DMS53 treated with DMSO at 0.1 percent for 48 hours (cell line): ENCODE measurements at regions not wholly inside any gene's neighbourhood (a gene's known extent, or its start where the extent isn't known, plus 50 kb on each side); places are given as distances from the start of the nearest gene placed in this dataset.
"Not testable (repeated sequence)": the region's sequence is repeated elsewhere in the genome, so short reads cannot be mapped to it uniquely, and the experiment has no call there.

Experiments
- DNase-seq: peaks from one replicate; lab custom pipeline; 2025; ENCODE audit not compliant: unreplicated experiment; lab: John Stamatoyannopoulos, UW

DNA sequence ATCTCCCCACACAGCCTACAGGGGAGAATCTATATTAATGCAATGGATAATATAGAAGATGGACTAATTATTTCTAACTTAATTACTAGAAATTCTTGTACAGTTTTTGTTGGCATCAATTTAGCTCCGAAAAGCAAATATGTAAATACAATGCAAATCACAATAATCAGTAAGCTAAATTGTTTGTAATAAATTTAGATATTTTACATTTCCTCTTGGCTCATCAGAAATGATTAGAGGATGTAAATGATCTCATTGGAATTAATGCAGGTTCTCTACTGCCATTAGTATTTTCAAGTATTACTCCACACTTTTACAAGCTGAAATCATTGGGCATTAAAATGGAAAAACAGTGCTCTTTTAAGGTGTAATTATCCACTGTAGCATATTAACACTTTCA, 741.8 kb upstream of the MIR17HG start:
- DNase-seq, result no peak

DNA sequence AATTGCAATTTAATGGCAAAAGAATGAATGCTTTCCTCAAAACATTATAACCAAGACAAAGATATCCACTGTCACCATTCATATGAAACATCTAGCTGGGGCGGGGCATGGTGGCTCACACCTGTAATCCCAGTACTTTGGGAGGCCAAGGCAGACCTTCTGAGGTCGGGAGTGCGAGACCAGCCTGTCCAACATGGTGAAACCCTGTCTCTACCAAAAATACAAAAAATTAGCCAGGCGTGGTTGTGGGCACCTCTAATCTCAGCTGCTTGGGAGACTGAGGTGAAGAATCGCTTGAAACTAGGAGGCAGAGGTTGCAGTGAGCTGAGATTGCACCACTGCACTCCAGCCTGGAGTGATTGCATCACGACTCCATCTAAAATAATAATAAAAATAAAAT, 740.6 kb upstream of the MIR17HG start:
- not testable (repeated sequence) for DNase-seq

DNA sequence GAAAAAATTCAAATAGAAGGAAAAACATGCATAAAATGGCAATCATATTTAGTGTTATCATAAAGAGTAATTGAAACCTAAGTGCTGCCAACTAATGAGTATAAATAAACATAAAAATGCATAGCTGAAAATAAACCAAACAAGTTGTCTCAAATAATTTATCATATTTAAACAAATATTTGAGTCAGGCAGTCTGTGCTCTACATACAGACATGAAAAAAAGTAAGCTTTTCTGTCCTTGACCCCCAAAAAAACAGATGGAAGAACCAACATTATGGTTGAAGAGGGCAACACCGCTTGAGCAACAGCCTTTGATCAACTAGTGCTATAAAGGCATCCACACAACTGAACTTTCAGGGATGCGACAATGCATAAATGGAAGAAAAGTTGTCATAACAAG, 735.1 kb upstream of the MIR17HG start:
- no peak for DNase-seq

DNA sequence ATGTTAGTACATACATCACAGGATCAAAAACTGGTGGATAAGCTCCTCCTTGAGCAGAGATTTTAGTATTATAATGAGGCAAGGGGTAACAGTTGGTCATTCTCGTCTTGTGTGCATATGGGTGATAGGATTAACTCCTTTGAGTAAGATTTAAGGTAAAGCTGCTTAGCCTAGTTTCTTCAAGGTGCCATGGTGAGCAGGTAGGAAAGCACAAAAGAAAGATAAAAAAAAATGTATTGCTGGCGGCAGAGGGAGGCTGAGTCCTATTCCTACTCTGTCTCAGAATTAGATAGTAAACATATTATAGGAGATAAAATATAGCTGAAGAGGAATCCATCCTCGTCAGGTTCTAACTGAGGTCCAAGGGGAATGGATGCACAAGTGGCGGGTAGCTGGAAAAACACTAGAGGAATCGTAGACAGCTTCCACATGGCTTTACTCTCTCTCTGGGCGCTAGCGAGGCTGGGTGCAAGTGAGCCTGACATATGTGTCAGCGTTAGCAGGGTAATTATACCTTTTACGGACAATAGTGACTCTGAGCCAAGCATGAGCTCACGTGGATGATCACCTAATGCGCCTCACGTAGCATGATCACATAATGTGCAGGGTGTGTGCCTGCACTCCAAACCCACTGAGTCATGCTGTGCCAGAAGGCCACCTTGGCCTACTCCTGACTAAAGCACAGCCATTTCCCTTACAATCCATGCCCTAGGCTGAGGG, 734.3 kb upstream of the MIR17HG start:
- DNase-seq, result no peak

DNA sequence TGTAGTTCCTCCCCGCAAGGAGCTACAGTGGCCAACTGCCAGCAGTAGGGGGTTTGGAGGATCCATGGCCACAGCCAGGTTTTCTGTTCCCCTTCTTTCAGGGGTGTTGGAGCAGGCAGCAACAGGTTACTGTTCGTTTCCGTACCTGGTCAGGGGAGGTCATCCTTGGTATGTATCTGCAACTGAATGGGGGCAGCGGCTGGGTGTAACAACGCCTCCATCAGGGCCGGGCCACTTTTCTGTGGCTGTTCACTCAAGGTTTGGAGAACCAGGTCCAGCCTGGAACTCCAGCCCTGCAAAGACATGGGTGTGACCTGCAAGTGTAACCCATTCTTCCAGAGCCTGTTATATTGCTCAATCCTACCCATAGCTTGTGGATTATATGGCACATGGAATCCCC, 732.3 kb upstream of the MIR17HG start:
- DNase-seq, result no peak

DNA sequence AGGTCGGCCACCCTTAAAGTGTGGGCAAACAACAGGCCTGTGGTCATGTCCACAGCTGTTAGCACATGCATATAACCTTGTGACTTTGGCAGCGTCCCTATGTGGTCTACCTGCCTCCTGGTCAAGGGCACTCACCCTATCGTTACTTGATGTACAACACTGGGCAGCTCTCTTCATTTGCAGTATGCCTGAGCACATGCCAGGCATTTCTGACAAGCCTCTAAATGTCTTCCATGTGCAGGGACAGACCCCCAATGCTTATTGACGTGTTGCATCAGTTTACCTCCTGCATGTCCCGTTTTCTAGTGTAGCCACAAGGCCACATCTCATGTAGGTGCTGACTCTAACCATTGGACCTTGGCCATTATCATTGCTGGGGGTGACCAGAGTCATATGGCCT, 731.7 kb upstream of the MIR17HG start:
- DNase-seq, result no peak

DNA sequence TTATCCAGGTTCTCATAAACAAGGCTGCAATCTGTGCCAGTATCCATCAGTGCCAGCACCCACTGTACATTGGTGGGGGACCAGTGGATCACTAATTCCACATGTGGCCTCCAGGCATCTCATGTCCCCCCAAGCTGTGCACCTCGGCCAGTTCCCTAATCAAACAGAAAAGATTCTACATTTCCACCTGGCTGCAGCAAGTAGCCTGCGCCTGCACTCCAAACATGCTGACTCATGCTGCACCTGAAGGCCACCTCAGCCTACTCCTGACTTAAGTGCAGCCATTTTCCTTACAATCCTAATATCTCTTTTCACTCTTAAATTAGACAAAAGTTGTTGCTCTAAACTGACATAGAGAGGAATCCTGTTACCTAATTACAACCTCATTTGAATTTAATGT, 729.4 kb upstream of the MIR17HG start:
- no peak for DNase-seq

DNA sequence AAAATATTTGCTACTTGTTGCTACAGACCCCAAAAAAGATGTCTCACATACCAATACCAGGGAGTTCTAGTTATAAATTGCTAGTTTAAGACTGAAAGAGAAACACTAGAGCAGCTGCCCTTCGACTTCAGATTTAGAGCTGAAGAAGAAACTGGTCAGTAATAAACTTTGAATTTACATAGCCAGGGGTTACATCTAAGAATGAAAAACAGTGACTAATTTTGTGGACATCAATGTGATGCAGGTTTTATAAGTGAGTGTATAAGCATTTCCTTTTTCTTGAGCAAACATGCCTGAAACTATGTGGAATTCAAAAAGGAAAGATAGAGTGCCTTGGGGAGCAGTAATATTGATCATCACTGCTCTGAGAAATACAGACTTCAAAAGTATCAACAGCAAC, 724.9 kb upstream of the MIR17HG start:
- DNase-seq, result no peak

DNA sequence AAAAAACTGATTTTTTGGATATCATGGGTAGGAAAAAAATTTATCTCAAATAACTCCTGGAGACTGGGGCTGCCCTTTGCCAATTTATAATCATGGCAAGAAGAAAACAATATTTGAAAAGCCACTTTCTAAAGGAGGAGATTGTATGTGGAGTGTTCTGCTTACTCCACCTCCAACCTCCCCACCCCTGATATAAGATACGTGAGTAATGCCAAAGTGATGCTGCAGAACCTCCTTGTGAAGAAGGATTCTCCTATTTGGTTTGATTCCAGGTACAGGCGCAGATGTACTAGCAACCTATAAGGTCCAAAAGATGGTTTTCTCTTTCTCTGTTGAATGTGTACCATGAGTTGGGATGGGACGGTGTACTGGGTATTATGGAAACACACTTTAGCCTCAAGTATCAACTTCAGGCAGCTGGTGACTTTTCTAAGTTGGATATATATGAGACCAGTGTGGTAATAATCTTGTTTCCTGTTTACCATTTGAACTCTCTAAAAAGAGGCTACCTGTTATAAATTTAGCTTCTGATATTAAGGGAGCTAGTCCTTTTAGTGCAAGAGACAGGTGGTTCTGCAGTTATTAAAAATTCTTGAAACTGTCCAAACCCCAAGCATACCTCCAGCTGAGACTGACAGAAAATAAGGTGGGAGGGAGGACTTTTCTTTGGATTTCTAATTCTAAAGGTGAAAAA, 724.0 kb upstream of the MIR17HG start:
- no peak for DNase-seq

DNA sequence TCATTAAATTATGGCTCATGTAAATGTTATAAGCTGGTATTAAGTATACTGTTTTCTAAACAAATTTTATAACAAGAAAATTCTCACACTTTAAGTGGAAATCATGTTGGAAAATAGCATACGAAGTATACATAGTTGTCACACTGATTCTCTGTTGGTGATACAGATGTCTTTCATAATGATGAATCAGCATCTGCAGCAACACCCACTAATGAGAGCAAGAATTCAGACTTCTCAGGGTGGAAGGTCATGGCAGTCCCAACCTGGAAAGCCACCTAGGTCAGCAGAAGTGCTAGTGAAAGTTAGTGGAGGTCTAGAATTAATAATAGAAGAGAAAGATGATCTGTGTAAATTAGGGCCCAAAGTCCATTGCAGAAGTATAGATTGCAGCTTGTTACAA, 719.7 kb upstream of the MIR17HG start:
- DNase-seq, result no peak

DNA sequence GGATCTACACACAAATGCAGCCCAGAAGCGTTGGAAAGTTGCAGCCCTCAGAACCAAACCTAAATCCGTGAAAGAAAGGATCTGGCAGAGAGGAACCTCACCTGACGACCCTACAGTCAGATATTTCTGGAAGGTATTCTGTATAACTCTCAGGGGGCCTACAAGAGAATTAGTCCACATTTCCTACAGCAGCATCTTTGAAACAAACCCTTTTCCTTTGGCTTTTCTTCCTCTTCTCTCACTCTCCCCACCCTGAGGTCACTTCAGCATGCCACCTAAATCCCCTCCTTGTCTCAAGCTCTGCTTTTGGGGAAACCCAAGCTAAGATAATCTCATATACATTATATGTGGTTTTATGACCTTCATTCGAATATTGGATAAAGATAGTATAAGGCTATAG, 719.0 kb upstream of the MIR17HG start:
- DNase-seq, result no peak

DNA sequence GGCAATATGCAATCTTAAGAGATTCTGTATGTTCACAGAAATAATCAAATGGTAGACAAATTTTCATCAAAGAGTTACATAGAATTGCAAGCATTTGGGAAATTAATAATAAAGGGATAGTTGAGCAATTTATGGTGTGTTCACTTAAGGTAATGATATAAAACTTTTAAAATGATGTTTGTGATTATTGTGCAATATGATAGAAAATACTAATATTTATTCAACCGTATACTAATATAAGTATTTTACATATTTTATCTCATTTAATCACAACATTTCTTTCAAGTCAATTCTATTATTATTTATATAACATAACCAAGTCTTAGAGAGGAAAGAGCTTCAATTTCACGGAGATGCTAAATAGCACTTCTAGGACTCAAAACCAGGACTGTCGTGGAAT, 716.8 kb upstream of the MIR17HG start:
- DNase-seq, result no peak

DNA sequence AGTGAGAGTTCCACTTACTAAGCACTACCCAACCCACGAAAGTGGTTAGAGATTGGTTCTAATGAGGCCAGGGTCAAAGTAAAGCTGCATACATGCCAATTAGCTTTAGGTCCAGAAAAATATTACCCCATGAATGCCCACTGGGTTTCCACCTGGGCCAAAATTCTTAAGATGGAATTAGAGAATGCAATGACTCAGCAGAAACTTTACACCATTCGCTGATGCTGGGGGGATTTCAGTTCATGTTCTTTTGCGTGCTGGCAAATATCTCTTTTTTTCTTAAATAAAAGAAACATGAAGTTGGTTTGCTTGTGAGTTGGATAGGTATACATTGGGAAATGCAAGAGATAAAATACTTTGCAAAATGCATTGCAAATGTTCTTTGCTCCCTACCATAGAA, 715.3 kb upstream of the MIR17HG start:
- DNase-seq, result no peak

DNA sequence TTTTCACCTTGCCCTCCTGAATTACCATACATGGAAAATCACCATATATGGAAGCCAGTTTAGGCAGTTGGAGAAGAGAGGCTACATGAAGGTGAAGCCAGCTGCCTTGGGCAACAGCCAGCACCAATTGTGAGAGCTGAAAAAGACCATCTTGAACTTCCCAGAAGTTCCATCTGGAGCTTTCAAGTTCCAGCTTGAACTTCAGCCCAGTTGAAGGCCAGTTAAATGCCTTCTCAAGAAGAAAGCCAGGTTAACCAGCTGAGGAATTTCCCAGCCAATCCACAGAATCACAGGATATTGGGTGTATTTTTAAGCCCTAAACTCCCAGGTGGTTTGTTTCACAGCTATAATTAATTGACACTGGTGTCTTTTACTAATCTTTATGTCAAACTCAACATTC, 713.6 kb upstream of the MIR17HG start:
- no peak for DNase-seq

DNA sequence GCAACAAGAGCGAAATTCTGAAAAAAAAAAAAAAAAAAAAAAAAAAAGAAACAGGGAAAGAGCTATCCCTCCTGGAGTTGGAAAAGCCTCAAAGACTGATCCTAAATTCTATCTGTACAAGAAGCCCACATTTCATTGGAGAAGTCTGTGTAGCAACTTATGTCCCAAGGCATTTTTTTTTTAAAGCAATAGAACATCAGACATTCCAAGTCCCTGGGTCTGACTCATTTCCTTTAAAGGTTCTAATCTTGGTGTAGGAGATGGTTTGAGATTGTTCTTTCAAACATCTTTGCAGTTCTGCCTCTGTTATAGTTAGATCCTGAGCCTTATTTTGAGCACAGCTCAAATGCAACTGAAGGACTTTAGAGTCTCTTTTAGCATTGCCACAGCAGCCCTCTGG, 706.5 kb upstream of the MIR17HG start:
- DNase-seq, result no peak

DNA sequence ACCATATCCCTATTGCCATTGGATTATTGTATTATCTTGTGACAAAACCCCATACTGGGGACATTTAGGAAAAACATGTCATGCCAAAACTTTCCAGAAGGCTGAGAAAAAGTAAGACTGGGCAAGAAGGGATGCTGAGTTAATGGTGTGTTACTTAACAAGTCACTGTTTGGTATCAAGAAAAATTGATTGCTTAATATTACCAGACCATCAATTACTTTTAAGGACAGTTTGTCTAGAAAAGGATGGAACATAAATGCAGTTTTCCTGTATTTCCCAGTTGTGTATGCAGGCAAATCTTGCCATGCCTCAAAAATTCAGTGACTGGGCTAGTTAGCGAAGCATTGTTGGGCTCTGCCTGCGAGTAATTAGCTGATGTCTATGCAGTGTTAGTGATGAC, 705.6 kb upstream of the MIR17HG start:
- DNase-seq, result no peak

DNA sequence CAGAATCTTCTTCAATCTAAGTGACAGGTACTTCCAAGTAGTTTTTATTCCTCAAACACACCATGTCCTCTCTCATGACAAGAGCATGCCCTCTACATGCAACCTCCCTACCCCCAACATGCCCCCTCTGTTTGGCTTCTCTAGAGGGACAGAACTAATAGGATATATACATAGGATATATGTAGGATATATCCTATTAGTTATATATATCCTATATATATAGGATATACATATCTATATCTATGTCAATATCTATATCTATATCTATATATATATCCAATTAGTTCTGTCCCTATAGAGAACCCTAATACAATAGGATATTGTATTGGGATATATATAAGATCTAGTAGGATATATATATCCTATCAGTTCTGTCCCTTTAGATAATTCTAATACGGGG, 701.9 kb upstream of the MIR17HG start:
- no peak for DNase-seq

DNA sequence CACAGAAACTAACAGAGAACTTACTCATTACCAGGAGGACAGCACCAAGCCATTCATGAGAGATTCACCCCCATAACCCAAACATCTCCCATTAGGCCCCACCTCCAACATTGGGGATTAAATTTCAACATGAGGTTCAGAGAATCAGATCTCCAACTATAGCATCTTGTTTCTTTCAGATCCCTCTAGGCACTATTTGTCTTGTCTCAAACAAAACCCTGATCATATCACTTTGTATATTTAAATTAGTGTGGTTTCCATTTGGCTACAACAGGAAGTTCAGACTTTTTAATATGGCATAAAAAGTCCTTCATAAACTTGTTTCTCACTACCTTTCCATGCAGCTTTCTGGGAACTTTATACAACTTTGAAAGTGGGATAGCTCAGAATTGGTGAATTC, 699.0 kb upstream of the MIR17HG start:
- DNase-seq, result no peak

DNA sequence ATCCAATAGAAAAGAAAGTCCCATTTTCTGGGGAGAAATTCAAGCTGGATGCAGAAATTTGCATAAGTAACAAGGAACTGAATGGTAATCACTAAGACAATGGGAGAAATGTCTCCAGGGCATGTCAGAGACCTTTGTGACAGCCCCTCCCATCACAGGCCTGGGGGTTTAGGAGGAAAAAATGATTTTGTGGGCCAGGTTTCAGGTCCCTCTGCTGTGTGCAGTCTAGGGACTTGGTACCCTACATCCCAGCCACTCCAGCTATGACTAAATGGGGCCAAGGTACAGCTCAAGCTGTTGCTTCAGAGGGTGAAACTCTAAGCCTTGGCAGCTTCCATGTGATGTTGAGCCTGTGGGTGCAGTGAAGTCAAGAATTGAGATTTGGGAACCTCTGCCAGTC, 695.5 kb upstream of the MIR17HG start:
- DNase-seq, result no peak

DNA sequence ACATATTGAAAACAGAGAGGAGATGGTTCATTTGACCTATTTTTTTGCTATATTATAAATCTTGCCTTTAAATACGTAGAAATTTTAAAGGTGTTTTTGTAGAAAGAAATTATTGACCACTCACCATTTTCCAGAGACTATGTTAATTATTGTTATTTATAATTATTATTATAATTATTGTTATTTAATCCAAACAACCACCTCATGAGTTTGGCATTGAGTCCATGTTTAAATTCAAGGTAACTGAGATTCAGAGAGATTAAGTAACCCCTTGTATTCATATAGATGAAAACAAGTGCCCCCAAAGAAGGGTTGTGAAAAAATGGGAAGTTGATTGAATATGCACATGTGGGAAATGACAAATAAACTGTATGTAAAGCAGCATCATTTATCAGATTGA, 692.5 kb upstream of the MIR17HG start:
- DNase-seq, result no peak

DNA sequence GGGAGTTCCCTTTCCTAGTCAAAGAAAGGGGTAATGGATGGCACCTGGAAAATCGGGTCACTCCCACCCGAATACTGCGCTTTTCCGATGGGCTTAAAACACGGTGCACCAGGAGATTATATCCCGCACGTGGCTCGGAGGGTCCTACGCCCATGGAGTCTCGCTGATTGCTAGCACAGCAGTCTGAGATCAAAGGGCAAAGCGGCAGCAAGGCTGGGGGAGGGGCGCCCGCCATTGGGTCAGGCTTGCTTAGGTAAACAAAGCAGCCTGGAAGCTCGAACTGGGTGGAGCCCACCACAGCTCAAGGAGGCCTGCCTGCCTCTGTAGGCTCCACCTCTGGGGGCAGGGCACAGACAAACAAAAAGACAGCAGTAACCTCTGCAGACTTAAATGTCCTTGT, 683.3 kb upstream of the MIR17HG start:
- DNase-seq, result not testable (repeated sequence)

DNA sequence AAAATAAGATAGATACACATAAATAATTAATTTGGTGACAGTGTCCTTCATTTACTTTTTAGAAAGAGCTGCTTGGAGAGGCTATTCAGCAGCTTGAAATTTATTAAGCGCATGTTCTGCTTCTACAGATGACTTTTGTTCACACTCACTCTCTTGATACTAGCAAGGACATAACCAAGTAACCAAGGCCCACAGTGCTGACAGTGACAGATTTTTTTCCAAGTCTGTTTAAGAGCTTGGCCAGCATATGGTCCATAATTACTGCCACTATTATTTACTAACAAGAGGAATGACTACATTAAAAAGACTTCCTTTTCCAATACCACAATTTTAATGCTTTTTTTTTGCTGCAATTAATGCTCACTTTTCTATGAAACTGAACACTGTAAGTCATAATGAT, 673.7 kb upstream of the MIR17HG start:
- no peak for DNase-seq

DNA sequence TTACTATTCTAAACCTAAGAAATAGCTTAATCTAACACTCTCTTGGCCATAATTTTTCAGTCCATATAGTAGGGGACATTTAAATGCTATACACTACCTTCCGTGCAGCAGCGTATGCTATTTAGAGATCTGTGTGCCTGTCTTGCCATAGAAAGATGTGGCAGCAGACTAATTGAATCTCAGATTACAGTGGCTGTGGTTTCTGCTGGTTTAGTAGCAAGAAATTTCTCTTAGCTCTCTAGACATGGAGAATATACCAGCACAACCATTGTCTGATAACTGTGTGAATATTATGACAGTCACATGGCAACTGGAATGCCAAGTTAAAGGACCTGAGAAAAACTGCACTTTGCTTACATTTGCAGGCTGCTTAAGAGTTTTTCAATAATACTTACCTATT, 672.4 kb upstream of the MIR17HG start:
- no peak for DNase-seq
